NCI-H146 treated with DMSO at 0.1 percent for 48 hours (cell line): ENCODE measurements at regions not wholly inside any gene's neighbourhood (a gene's known extent, or its start where the extent isn't known, plus 50 kb on each side); places are given as distances from the start of the nearest gene placed in this dataset.

Source experiments
- DNase-seq: peaks from one replicate; lab custom pipeline; 2025; ENCODE audit not compliant: unreplicated experiment; lab: John Stamatoyannopoulos, UW

DNA sequence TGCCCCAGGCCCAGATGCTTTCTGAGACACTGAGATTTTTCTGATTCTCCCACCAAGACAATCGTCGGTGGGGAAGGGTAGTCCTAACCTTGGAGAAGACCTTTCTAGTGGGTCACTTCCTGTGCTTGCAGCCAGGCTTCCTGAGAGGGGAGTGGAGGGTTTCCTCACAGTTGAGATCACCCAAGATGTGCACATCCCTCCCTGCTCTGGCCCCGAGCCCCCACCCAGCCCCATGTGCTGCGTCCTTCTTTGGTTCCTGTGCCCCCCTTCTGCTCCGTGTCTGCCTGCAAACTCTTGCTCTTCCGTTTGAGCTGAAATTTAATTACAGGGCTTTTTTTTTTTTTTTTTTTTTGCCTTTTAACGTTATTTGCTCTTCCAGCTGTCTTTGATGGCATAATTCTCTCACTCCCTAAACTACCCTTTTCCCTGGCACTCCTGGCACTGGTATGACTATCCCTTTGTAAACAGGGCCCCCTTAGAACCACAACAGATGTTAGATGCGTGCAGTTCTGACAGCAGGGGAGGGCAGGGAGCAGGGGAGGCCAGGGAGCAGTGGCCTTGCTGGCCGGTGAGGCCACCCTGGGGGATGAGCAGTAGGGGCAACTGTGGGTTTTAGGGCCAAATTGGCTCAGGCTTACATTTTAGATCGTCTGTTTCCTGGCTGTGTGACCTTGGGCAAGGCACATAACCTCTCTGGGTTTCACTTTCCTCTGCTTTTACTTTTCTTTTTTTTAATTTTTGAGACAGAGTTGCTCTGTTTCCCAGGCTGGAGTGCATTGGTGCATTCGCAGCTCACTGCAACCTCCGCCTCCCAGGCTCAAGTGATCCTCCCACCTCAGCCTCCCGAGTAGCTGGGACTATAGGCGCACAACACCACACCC is 144.5 kb downstream of the PHETA1 start:
- no peak for DNase-seq

DNA sequence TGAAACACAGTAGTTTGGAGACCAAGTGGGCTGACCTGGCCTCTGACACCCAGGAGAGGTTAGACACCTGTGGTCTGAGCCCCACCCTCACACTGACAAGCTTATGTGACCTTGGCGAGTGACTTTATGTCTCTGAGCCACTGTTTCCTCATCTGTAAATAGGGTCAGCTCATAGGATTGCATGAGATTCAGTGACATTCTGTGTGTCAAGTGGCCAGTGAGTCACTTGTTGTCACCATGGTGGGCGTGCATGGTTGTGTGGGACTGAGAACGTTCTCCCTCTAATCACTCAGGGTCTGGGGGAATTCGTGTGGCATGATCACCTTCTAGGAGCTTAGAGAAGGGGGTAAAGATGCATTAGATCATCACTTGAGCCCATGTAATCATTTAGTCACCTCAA is 146.4 kb downstream of the PHETA1 start:
- DNase-seq, result no peak

GRCh38 chr12:111222027-111222414 is 146.9 kb downstream of the PHETA1 start:
- no peak for DNase-seq

- no peak for DNase-seq
These were observed 147.6 kb downstream of the PHETA1 start for GRCh38 chr12:111221062-111222026.

DNA sequence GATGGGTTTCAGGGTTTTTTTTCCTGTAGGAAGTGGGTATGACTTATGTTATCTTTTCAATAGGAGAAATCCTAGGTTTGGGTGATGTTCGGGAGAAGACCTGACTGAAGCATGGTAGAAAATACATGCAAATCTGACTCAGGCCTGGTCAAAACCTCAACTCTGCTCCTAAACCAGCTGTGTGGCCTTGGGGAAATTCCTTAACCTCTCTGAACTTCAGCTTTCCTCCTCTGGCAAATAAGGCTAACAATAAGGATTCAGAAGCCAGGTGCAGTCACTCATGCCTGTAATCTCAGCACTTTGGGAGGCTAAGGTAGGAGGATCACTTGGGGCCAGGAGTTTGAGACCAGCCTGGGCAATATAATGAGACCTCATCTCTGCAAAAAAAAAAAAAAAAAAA is 148.5 kb downstream of the PHETA1 start:
- no peak for DNase-seq

- DNase-seq, result no peak
These were observed 149.5 kb downstream of the PHETA1 start for GRCh38 chr12:111219440-111219839.

GRCh38 chr12:111218499-111218898 is 150.4 kb downstream of the PHETA1 start:
- no peak for DNase-seq

DNA sequence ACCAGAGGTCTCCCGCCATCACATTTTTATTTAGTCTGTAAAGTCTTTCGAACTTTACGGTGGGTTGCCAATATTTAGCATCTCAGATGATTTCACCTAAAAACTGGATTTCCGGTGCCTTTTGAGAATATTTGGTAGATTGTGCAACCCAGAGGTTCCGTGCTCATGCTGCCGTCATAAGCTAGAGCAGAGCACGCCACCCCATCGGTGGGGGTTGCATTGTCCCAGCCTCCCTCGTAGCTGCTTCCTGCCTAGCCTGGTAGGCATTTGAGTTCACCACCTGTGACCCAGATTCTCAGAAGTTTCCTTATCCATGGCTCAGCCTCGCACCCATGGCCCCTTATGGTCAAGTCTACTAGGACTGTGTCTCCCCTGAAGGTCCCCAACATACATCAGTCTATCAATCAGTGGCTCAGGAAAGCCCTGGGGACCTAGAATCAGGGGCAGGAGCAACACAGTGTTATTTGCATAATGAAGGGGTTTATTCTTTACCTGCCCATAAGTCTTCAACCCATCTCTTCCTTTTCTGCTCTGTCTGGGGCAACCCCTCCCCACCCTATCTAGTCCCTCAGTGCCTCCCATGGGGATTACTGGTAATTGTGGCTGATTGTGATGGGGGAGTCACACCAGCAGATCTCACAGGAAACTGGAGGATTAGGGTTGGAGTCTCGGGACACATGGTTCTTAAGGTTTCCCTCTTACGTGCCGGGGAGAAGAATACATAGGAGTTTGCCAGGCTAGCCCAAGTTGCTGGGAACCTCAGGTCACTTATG is 152.3 kb downstream of the PHETA1 start:
- DNase-seq, result no peak

DNA sequence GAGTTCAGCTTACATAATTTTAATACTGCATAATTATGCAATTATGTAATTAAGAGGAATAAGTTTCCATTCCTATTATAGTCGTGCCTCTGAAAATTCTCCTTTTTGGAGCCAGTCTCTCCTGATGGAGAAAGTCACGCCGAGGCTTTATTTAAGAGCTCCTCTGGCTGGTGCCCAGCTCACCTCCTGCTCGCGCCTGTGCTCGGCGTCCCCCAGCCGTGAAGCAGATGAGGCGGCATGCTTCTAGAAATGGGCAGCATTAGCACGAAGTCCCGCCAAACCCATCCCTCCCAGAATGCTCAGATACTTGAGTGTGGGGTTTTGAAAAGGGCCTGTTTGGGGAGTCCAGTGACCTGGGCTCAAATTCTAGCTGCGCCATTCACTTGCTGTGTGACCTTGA is 153.0 kb downstream of the PHETA1 start:
- DNase-seq, result no peak

DNA sequence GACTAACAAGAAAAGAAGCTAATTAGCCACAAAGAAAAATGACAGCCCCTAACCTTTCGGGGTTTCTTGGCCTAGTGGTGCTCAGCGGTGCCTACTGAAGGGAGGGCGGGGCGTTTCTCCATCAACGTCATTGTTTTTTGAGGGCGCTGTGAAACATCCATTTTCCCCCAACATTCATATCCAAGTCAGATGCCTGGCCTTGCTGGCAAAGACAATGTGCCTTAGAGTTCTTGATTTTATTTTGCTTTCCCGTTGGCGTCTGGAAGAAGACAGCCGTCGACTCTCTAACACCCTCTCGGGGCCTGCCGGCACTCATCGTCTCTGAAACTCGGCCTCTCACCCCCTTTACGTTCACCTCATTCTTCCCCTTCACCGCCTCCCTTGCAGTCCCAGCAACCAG is 154.5 kb downstream of the PHETA1 start:
- DNase-seq, result no peak

GRCh38 chr12:111213561-111213960 is 155.3 kb downstream of the PHETA1 start:
- no peak for DNase-seq

DNA sequence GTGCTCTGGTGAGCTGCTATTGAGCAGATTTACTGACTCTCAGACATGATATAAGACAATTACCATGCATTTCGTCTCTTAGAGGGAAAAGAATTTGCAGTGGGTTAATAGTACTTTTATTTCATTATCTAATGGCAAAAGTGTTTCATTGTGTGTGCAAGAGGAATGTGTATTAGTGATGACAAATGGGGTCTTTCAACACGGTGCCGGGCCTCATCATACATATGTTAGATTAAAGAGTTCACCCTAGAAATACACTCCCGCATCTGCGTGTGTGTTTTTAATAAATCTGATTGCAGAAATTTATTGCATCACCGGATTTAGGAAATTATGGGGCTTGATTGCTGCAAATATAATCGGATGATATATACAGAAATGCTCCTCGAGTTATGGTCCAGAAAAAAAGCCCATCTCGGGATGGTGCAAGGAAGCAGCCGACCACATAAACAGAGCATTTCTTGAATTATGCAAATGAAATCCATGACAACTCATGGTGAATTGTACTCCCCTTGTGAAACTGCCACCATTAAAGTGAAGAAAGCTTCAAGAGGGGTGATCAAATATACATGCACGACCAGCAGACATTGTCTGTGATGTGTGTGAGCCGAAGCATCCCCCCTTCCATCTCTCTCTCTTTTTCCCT is 156.0 kb downstream of the PHETA1 start:
- no peak for DNase-seq

GRCh38 chr12:111211910-111212757 is 156.8 kb downstream of the PHETA1 start:
- DNase-seq, result no peak

GRCh38 chr12:111209811-111210210 is 159.1 kb downstream of the PHETA1 start:
- no peak for DNase-seq

DNA sequence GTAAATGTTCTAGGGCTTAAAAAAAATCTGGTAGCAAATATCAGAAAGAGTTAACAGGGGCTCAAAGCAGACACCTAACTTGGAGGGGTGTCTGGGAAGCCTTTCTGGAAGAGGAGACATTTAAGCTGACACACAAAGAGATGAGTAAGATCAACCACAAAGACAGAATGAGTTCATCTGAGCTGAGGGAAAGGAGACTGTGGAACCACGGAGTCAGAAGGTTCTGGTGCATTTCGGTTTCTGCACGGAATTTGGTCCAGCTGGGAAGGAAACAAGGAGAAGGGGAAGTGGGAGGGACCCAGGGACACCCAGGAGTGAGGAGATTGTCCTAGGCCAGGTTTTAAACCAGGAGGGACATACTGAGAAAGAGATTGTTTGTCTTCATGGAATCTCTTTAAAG is 161.1 kb downstream of the PHETA1 start:
- DNase-seq, result no peak

DNA sequence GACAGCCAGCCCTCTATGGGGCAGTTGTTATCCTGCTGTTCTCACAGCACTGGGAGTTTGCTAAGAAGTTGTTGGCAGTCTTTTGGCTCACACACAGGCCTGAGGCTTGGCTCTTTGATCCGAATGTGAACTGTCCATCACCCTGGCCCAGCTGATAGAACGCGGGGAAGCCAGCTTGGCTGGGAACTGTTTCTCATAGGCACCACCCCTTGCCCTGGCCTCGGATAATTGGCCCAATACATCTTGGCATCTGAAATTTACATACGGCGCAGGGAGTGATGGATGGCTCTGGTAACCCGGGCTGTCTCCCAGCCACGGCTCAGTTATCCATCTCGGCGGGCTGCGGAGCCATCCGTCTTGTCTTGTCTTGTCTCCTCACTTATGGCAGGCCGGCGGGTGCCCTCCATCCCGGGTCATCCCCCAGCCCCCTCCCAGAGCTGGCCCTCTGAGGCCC is 164.1 kb downstream of the PHETA1 start:
- DNase-seq, result no peak

DNA sequence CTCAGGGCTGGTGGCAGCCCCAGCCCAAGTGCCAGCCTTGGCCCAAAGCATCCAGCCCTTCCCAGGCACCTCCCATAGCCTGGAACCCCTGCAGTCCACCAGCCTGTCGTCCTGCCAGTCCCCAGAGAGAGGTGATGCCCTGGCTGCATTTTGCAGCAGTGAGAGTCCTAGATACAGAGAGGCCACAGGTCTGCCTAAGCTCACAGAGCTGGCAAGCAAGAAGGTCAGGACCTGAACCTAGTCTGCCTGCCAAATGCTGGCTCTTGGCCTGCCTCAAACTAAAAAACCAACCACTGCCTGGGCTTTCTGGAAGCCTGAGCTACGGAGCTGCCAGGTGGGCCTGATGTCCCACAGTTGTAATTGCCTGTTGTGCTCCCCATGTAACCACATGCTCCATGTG is 164.9 kb downstream of the PHETA1 start:
- DNase-seq, result no peak

- no peak for DNase-seq
These were observed 165.4 kb downstream of the PHETA1 start for GRCh38 chr12:111203446-111203845.

DNA sequence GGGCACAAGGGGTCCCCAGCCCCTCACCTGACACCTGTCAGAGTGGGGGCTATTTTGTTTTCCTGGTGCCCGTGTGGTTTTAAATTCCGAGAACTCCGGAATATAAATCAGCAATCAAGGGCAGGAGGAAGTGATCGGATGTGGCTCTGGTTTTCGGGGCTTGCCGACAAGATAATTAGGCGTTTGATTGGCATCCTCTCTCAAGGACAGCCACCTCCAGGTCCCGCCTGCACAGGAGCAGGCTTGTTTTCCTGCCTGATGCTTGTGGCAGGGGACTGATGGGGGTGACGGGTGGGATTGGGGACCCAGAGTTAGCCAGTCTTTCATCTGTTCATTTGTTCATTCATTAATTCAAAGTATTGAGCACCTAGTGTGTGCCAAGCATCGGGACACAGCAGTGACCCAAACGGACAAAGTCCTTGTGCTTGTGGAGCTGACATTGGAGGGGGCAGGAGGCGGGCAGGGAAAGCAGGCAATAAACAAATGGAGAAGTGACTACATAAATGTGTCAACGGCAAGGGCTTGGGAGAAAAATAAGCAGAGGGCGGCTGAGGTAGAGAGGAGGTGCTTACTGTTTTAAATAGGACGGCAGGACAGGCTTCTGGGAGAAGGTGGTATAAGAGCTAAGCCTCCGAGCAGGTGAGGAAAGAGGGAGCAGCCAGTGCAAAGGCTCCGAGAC is 166.5 kb downstream of the PHETA1 start:
- DNase-seq, result no peak
